K562 (cell line): ENCODE measurements at regions not wholly inside any gene's neighbourhood (a gene's known extent, or its start where the extent isn't known, plus 50 kb on each side); places are given as distances from the start of the nearest gene placed in this dataset.

Experiments used
- ATAC-seq: fragments of 200-7000 bp; cut with Tn5 transposase; 3 replicates; pipeline ENCODE4 v1.9.1; 2020; ENCODE audit warnings: moderate library complexity
- BruUV-seq: library from RNA; stranded (reverse); fragments of 400-500 nt; replicated peaks from 2 replicates; lab custom pipeline; 2021; lab: Mats Ljungman, UMichigan
- CTCF ChIA-PET: fragments of 300-600 bp; formaldehyde crosslinking; extraction: SDS; loops from one replicate; lab custom pipeline; 2021; ENCODE audit warnings: low intra/inter-chr PET ratio; lab: Yijun Ruan, JAX
- POLR2A ChIA-PET: fragments of 300-600, 350-650 bp; sonication (Branson Sonifier 250); formaldehyde crosslinking; extraction: SDS; loops from one replicate; lab custom pipeline; 2021; ENCODE audit warnings: antibody characterized with exemption, inconsistent platforms; lab: Yijun Ruan, JAX
- DNase-seq, 4 experiments: peaks; one replicate each; pipeline versions ENCODE4 v3.0.0 to v3.0.0-alpha.2; 2011 to 2018; ENCODE audit warnings: low spot score in 3 of 4, mixed read lengths in 3 of 4; ENCODE audit errors: extremely low read depth in 1 of 4
- FAIRE-seq: peaks from 2 replicates; lab custom pipeline; 2011; peaks lifted over from hg19 to GRCh38; lab: Jason Lieb, UNC
- H2AFZ ChIP-seq: 2 replicates; pipeline ENCODE4 v1.6.0; 2011; ENCODE audit warnings: low read depth, low read length, control low read depth, inconsistent platforms
- H3K27ac ChIP-seq: fragments of 200-600 bp; 3 replicates; pipeline ENCODE4 v1.8.0; 2011; ENCODE audit warnings: low read depth, mild to moderate bottlenecking, control low read depth, inconsistent platforms, low read length, moderate library complexity, mixed read lengths; ENCODE audit errors: extremely low read depth
- H3K27me3 ChIP-seq, 2 experiments: fragments of 300-600 bp in 1 of 2; 2 replicates in 1 of 2; 3 replicates in 1 of 2; pipeline versions ENCODE4 v1.6.0 to v1.8.0; 2011; ENCODE audit warnings: inconsistent platforms in 2 of 2, low read length in 2 of 2, mild to moderate bottlenecking in 1 of 2, mixed read lengths in 1 of 2, moderate library complexity in 1 of 2; ENCODE audit not compliant: control insufficient read depth in 2 of 2, insufficient read depth in 2 of 2
- H3K36me3 ChIP-seq: fragments of 300-600 bp; 3 replicates; pipeline ENCODE4 v1.8.0; 2011; ENCODE audit warnings: mild to moderate bottlenecking, low read length, inconsistent platforms; ENCODE audit not compliant: control insufficient read depth, insufficient read depth
- H3K4me1 ChIP-seq, 2 experiments: fragments of 200-600 bp in 1 of 2; replicated peaks in 1 of 2; 2 replicates in 1 of 2; 3 replicates in 1 of 2; pipeline versions ENCODE4 v1.5.1 to v1.8.0; 2011; ENCODE audit warnings: inconsistent platforms in 2 of 2, low read length in 2 of 2, mild to moderate bottlenecking in 1 of 2, mixed read lengths in 1 of 2, moderate library complexity in 1 of 2; ENCODE audit not compliant: control insufficient read depth in 2 of 2, insufficient read depth in 2 of 2
- H3K4me2 ChIP-seq: 2 replicates; pipeline ENCODE4 v1.6.1; 2011; ENCODE audit warnings: low read length, control low read depth, inconsistent platforms, mixed read lengths; ENCODE audit not compliant: insufficient read depth
- H3K4me3 ChIP-seq: fragments of 200-600 bp; sonication (generic), shearing (Covaris generic); 2 replicates; pipeline ENCODE4 v1.5.1; 2016; ENCODE audit warnings: control low read depth, inconsistent platforms
- H3K79me2 ChIP-seq: fragments of 200-600 bp; 3 replicates; pipeline ENCODE4 v1.8.0; 2011; ENCODE audit warnings: low read length, inconsistent platforms; ENCODE audit not compliant: control insufficient read depth, insufficient read depth
- H3K9ac ChIP-seq, 2 experiments: 2 replicates each; pipeline versions ENCODE4 v1.6.0 to v1.6.1; 2011; ENCODE audit warnings: low read depth in 2 of 2, low read length in 2 of 2, control low read depth in 1 of 2, inconsistent platforms in 1 of 2, mild to moderate bottlenecking in 1 of 2, mixed read lengths in 1 of 2; ENCODE audit not compliant: insufficient read depth in 1 of 2
- H3K9me1 ChIP-seq: one replicate; pipeline ENCODE4 v1.6.0; 2011; ENCODE audit warnings: inconsistent platforms, mild to moderate bottlenecking, low read length, moderate library complexity; ENCODE audit not compliant: control insufficient read depth, insufficient read depth
- H3K9me3 ChIP-seq: replicated peaks from 2 replicates; pipeline ENCODE4 v1.5.1; 2011; ENCODE audit warnings: low read depth, low read length, inconsistent platforms; ENCODE audit not compliant: control insufficient read depth, insufficient read depth
- H4K20me1 ChIP-seq: replicated peaks from 2 replicates; pipeline ENCODE4 v1.6.1; 2011; ENCODE audit warnings: low read length, inconsistent platforms, mixed read lengths; ENCODE audit not compliant: control insufficient read depth, insufficient read depth
- CBX8 ChIP-seq: fragments of 200-600 bp; sonication (generic); IDR thresholded peaks from 2 replicates; pipeline ENCODE4 v1.6.1; 2012; ENCODE audit warnings: borderline replicate concordance, mixed run types, low read depth, mild to moderate bottlenecking, moderate library complexity, mixed read lengths, low read length, control low read depth, inconsistent platforms; ENCODE audit not compliant: poor library complexity, severe bottlenecking; ENCODE audit errors: extremely low read depth
- E2F3 ChIP-seq: fragments of 250-450 bp; sonication (Bioruptor Pico); IDR thresholded peaks from 2 replicates; pipeline ENCODE4 v1.4.0; 2020; ENCODE audit warnings: mild to moderate bottlenecking
- GABPA ChIP-seq: fragments of 200-800 bp; sonication (Bioruptor generic); conservative IDR thresholded peaks from 2 replicates; pipeline ENCODE4 v1.6.1; 2016; ENCODE audit warnings: low read depth, missing genetic modification characterization, missing compliant biosample characterization
- GATAD2A ChIP-seq: fragments of 450-650 bp; IDR thresholded peaks from 2 replicates; pipeline ENCODE4 v1.6.1; 2017
- HDAC8 ChIP-seq: fragments of 450-650 bp; IDR thresholded peaks from 2 replicates; pipeline ENCODE4 v1.6.1; 2016; ENCODE audit warnings: mild to moderate bottlenecking, missing genetic modification characterization, moderate library complexity, missing compliant biosample characterization
- ID3 ChIP-seq, 2 experiments: fragments of 250-450 bp in 1 of 2; fragments of 450-650 bp in 1 of 2; sonication (Bioruptor Pico) in 1 of 2; IDR thresholded peaks; 2 replicates each; pipeline versions ENCODE4 v1.6.1 to v1.8.0; 2016 to 2021; ENCODE audit warnings: mild to moderate bottlenecking in 2 of 2, moderate library complexity in 2 of 2, missing compliant biosample characterization in 1 of 2, missing genetic modification characterization in 1 of 2
- KHSRP ChIP-seq: fragments of 450-650 bp; IDR thresholded peaks from 2 replicates; pipeline ENCODE4 v1.6.1; 2017
- NEUROD1 ChIP-seq: fragments of 150-350 bp; IDR thresholded peaks from 2 replicates; pipeline ENCODE4 v1.6.1; 2014; ENCODE audit warnings: borderline replicate concordance, low read length, low read depth; ENCODE audit not compliant: partially characterized antibody
- PTBP1 ChIP-seq: fragments of 200-400 bp; formaldehyde crosslinking; IDR thresholded peaks from 2 replicates; pipeline ENCODE4 v1.6.1; 2017; ENCODE audit warnings: low read depth, low read length
- RNF2 ChIP-seq: sonication (generic); IDR thresholded peaks from 2 replicates; pipeline ENCODE4 v1.6.1; 2016
- SNIP1 ChIP-seq: fragments of 450-650 bp; IDR thresholded peaks from 2 replicates; pipeline ENCODE4 v1.7.1; 2017; ENCODE audit warnings: low read depth, mild to moderate bottlenecking
- SP2 ChIP-seq: IDR thresholded peaks from 2 replicates; pipeline ENCODE4 v1.6.1; 2011; ENCODE audit warnings: mild to moderate bottlenecking, low read depth, low read length, moderate library complexity; ENCODE audit not compliant: poor library complexity, severe bottlenecking; ENCODE audit errors: extremely low read depth
- YY1 ChIP-seq, 3 experiments: IDR thresholded peaks; 2 replicates each; pipeline ENCODE4 v1.6.1; 2011; ENCODE audit warnings: low read length in 2 of 3, mild to moderate bottlenecking in 2 of 3, moderate library complexity in 2 of 3, borderline replicate concordance in 1 of 3, control low read depth in 1 of 3, low read depth in 1 of 3; ENCODE audit not compliant: insufficient read depth in 3 of 3, insufficient replicate concordance in 2 of 3, control insufficient read depth in 1 of 3, insufficient read length in 1 of 3; ENCODE audit errors: extremely low read depth in 1 of 3
- ZBTB1 ChIP-seq: sonication (generic); formaldehyde crosslinking; IDR thresholded peaks from 2 replicates; pipeline ENCODE4 v1.8.1; 2023; ENCODE audit warnings: missing genetic modification reagents, low read depth, mild to moderate bottlenecking, borderline replicate concordance
- ZNF124 ChIP-seq: sonication (generic); formaldehyde crosslinking; IDR thresholded peaks from 2 replicates; pipeline ENCODE4 v1.8.1; 2022; ENCODE audit warnings: missing genetic modification reagents
- ZNF316 ChIP-seq: fragments of 450-650 bp; IDR thresholded peaks from 2 replicates; pipeline ENCODE4 v1.6.1; 2016
- ZNF347 ChIP-seq: fragments of 450-650 bp; formaldehyde crosslinking; IDR thresholded peaks from 2 replicates; pipeline ENCODE4 v1.4.0; 2020; ENCODE audit warnings: low read depth, mild to moderate bottlenecking, moderate library complexity
- ZNF57 ChIP-seq: fragments of 450-650 bp; formaldehyde crosslinking; IDR thresholded peaks from 2 replicates; pipeline ENCODE4 v1.4.0; 2020; ENCODE audit warnings: mild to moderate bottlenecking, moderate library complexity
- WGBS: fragments of 100-300 bp; shearing (Covaris generic); methylation state at CpG from one replicate; pipeline ENCODE4 v1.1.6; 2016; ENCODE audit warnings: low coverage, mixed read lengths; ENCODE audit not compliant: insufficient coverage; ENCODE audit errors: missing lambda C conversion rate; 5-methylcytosine and 5-hydroxymethylcytosine counted together
- in situ Hi-C: fragments of 300-500 bp; cut with MboI; formaldehyde crosslinking; loops from 4 replicates; pipeline ENCODE4 v1.15.0; 2018; ENCODE audit warnings: inconsistent platforms, mixed read lengths
- intact Hi-C: fragments of 100-400 bp; cut with micrococcal nuclease; formaldehyde crosslinking; loops from 2 replicates; pipeline ENCODE4 v1.14.2; 2022

- CTCF ChIA-PET: no interaction called here
- intact Hi-C loops: no loop called here
Measured at GRCh38 chr9:78676009-78676408, 379.1 kb downstream of the PSAT1 start.

GRCh38 chr9:78676623-78677022 lies 379.7 kb downstream of the PSAT1 start:
- DNase-seq: no peak
- in situ Hi-C loops: no loop called here
- TF ChIP-seq ZNF124 (no peak), E2F3 (CRISPR knock-in tag) (no peak), SNIP1 (no peak), ZBTB1 (CRISPR knock-in tag) (no peak), HDAC8 (tag) (no peak), PTBP1 (no peak), YY1 (IDR thresholded peaks at IDR 0.05; ENCODE audit: borderline replicate concordance in 1 of 3, control insufficient read depth in 1 of 3, extremely low read depth in 1 of 3, insufficient read depth in 3 of 3, insufficient read length in 1 of 3, insufficient replicate concordance in 2 of 3, low read depth in 1 of 3, low read length in 2 of 3) (no peak), CBX8 (no peak), GABPA (tag) (no peak), NEUROD1 (no peak), ZNF347 (CRISPR knock-in tag) (no peak), ID3 (CRISPR knock-in tag; IDR thresholded peaks at IDR 0.05) (no peak), ID3 (tag; IDR thresholded peaks at IDR 0.05) (no peak)

More at GRCh38 chr9:78676009-78676408, 379.1 kb downstream of the PSAT1 start:
- H3K4me3 ChIP-seq: no peak overlapping the region
- H2AFZ ChIP-seq: no peak overlapping the region
- no peak for ATAC-seq
- no peak overlapping the region for H3K4me2 ChIP-seq
- POLR2A ChIA-PET: no interaction called here
- H3K9me1 ChIP-seq: no peaks in the 10 kb centered on the region
- H3K79me2 ChIP-seq: no peaks in the 10 kb centered on the region
- TF ChIP-seq ZNF57 (CRISPR knock-in tag): no peak
- TF ChIP-seq KHSRP: no peak
- no peak for TF ChIP-seq ZNF316
- no peak for TF ChIP-seq RNF2
- no peak for TF ChIP-seq SP2
- no peak for TF ChIP-seq GATAD2A
- in situ Hi-C loops: no loop called here
- no peak overlapping the region for H3K27ac ChIP-seq
- DNase-seq: no peak
- no peaks in the 10 kb centered on the region for H3K36me3 ChIP-seq
- 0% methylated on average over 2 of the region's 2 CpGs for WGBS
- no TSS peak for BruUV-seq
- no peaks in the 10 kb centered on the region for H3K4me1 ChIP-seq
- no peaks in the 10 kb centered on the region for H3K9me3 ChIP-seq
- no peak for FAIRE-seq
- H3K9ac ChIP-seq: no peak overlapping the region
- H3K27me3 ChIP-seq: no peaks in the 10 kb centered on the region
- no peaks in the 10 kb centered on the region for H4K20me1 ChIP-seq

More at GRCh38 chr9:78676623-78677022, 379.7 kb downstream of the PSAT1 start:
- no peak overlapping the region for H3K4me3 ChIP-seq
- no TSS peak for BruUV-seq
- no peak overlapping the region for H3K4me2 ChIP-seq
- POLR2A ChIA-PET: no interaction called here
- H3K4me1 ChIP-seq: no peaks in the 10 kb centered on the region
- H3K9me1 ChIP-seq: no peaks in the 10 kb centered on the region
- H3K36me3 ChIP-seq: no peaks in the 10 kb centered on the region
- no peak for ATAC-seq
- no peak overlapping the region for H3K27ac ChIP-seq
- no peak overlapping the region for H3K9ac ChIP-seq
- CTCF ChIA-PET: no interaction called here
- H2AFZ ChIP-seq: no peak overlapping the region
- H4K20me1 ChIP-seq: no peaks in the 10 kb centered on the region
- no peak for FAIRE-seq
- intact Hi-C loops: no loop called here
- H3K9me3 ChIP-seq: no peaks in the 10 kb centered on the region
- no peaks in the 10 kb centered on the region for H3K79me2 ChIP-seq
- H3K27me3 ChIP-seq: no peaks in the 10 kb centered on the region
